Mesenteric fat pad (tissue), 1 donor: ENCODE measurements at regions not wholly inside any gene's neighbourhood (a gene's known extent, or its start where the extent isn't known, plus 50 kb on each side); places are given as distances from the start of the nearest gene placed in this dataset.

Source experiments
- DNase-seq: peaks from one replicate; pipeline ENCODE4 v3.0.0-alpha.2; 2020; ENCODE audit warnings: low spot score
- donor health status: DM: yes; HTN: yes; CAD: no.

DNA sequence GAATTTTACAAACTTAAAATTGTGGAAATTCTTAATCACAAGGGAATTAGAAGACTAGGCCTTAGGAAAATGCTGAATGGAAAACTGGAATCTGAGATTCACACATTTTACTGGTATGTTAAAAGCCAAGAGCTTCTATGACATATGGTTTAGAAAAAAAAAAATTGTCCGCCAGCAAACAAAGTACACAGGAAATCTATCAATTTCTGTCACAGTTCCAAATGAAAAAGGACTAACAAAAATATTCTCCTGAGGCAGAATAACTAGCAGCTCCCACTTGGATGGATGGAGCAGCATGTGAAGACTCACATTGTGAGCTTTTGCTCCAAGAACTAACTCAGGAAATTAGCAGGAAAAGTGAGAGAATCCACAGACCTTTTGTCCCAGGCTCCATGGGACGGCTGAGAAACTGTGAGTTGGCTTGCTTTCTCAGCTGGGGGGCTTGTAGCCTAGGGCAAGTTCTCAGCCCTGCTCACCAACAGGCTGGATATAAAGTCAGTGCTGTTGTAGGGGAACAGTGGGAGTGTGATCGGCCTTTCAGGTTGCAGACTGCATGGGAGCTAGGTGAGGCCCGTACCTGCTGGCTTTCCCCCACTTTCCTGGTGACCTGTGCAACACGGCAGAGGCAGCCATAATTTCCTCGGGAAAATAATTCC, 731.1 kb upstream of the SGO1 start:
- DNase-seq = no peak

DNA sequence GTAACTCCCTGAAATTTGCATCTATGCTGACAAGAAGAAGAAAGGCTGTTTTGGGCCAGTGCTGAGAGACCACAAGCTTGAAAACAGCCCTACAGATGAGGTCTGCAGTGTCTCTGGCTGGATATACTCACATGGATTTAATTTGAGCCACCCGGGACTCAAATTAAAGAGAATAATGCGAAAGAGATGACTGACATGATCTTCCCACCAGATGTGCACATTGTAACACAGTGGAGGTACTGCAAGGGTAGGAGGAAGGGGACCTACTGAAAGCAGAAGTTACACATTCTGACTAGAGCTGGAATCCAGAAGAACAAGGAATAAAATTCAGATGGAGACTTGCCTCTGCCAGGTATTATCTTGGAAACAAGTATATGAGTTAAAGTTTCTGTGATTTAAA, 728.3 kb upstream of the SGO1 start:
- DNase-seq = no peak

DNA sequence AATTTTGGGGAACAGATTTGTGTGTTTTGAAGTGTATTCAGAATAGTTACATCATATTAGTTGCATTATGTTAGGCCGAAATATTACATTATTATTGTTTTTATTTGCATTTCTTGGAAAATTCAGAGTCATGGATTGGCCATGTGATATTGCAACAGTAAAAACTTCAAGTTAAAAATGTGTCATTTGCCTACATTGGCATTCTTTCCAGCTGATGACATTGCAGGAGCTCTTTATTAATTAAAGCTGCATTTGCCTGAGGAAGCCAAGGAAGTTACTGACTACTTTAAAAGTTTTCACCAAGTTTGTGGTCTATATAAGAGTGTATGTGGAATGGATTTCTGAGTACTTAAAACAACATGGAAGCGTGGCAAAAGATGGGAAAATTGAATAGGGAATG, 726.4 kb upstream of the SGO1 start:
- no peak for DNase-seq

DNA sequence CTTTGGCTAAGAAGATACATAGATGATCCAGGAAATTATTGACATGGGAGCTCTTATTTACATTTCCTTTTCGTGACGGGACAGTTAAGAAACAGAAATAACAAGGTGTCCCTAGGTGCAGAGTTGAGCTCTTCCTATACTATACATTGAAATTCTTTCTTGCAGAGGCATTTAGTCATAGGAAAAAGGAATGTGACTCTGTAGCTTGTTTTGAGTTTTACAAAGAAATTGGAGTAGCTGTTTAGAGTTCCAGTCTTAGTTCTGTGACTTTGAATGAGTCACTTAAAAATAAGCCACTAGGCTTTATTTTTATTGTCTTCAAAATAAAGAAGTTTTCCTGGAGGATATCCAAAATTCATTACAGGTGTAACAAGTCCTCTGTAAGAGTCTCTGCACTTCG, 723.5 kb upstream of the SGO1 start:
- DNase-seq = no peak

DNA sequence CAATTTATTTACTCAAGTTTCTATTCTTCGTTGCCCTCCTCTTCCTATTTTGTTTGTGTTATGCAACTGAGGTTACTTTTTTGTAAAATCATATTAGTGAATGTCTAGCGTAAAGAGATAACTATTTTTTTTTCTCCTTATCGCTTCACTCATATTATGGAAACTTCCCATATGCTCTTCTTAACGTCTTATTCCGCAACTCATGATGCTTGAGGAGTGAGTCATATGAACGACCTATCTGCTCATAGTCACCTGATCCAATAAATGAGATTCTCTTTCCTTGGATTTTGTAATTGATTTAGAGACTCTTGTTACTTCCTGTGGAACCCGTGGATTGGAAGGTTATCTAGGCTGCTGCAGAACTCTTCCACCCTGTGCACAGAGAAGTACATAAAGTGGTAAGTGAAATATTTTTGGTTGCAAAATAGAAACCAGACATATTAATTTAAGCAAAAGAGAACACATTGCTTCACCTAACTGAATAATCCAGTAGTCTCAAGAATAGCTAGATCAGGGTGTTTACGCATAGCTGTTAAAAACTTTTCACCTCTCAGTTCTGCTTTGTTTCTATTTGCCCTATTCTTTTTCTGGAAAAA, 719.3 kb upstream of the SGO1 start:
- no peak for DNase-seq

DNA sequence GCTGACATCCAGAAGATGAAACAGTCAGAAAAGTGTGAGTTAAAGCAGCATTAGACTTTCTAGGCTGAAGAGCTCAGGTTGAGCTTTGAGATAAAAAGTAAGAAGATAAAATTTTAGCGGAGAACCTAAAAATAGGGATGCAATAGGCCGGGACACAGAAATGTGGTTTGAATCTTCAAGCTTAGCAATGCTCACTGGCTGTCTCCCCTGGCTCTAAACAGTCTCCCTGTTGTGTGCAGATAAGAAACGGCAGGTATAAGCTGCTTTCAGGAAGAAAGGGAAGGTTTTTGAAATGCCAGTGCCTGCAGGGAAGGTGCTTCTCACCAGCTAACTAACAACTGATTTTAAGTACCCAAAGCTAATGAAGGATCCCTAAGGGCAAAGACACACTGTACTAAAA, 718.7 kb upstream of the SGO1 start:
- DNase-seq = no peak

DNA sequence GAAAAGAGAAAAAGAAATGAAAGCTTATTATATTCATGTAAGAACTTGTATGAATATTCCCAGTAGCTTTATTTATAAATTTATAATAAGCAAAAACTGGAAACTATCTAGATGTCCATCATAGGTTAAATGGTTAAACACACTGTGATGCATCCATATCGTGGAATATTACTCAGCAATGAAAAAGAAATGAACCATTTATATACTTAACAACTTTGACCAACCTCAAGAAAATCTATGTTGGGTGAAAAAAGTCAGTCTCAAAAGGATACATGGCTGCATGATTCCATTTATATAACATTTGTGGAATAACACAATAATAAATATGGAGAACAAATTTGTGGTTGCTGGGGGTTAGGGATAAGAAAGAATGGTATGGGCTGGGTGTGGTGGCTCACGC, 713.0 kb upstream of the SGO1 start:
- DNase-seq = no peak

DNA sequence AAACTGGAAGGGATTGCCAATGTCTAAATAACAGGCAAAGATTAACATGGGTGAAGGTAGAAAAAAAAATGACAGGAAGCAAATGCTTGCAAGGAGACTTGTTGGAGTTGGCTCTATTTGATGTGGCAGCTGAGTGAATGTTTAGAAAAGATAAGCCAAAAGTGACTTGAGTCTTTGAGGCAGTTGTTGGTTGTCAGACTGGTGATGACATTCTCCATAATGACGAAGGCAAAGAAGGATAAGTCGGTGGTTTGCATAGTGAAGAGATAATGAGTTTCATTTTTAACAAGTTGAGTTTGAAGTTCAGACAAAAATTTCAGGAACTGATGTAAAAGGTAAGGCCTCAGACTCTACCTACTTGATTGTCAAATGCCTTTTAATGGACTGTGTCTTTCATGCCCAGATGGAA, 704.1 kb upstream of the SGO1 start:
- no peak for DNase-seq

DNA sequence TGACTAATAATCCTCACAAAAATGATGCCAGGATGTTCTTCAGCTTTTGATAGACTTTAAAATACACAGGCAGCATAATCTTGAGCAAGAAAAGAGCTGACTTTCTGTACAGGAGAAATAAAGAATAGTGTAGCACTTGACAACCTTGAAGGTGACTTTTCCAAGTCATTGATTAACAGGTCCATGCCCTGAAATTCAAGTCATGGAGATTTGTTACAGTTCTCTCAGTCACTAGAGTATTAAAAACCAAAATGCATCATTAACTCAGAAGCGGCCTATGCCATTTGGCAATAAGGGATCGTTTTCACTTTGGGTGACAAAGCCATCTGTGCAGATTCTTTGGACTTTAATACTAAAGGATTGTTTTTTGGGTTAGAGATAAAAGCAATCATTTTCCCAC, 692.7 kb upstream of the SGO1 start:
- no peak for DNase-seq

DNA sequence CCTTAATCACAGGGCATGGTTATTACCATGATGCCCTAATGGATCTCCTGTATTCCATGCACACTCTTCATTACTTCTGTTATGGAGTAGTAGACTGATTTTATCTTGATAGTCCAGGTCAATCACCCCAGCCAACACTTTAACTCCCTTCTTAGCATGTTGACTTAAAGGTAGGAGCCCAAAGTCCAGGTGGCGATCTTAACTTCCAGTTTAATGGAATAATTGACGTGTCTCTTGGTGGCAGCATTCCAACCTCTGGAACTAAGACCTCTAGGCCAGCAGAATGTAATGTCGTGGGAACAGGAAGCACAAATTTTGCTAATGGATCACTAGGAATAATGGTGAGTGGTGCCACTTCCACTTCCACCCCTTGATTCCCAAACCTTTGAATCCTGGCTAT, 687.2 kb upstream of the SGO1 start:
- no peak for DNase-seq

DNA sequence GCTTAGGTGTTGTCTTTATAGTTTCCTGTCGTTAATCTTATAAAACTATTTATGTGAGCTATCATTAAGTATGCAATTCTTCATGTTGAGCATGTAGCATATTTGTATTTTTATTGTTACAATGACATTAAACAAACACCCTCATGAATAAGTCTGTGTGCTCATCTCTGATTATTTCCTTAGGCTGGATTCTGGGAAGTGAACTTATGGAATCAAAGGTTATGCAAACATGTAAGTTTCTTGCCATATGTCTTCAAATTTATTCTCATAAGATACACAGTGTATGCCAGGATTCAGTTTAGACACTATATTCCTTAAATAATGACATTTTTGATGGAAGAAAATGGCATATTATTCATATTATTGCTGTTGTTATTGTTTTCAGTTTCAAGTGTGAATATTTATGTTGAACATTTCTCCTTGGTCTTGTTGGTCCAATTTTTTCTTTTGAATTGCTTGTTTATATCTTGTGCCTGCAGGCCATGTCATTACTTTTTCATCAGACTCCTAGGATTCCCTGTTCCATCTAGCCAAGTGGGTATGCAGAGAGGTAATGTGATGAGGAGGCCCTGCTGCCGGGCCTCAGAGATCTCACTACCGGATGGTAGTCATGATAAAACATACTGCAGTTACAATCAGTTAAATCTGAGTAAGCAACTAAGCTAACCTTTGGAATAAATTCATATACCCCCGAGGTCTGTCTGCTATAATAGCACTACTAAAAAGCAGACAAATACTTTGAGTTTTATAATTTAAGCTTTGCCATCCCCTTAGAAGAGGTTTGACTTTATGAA, 684.3 kb upstream of the SGO1 start:
- DNase-seq = no peak

DNA sequence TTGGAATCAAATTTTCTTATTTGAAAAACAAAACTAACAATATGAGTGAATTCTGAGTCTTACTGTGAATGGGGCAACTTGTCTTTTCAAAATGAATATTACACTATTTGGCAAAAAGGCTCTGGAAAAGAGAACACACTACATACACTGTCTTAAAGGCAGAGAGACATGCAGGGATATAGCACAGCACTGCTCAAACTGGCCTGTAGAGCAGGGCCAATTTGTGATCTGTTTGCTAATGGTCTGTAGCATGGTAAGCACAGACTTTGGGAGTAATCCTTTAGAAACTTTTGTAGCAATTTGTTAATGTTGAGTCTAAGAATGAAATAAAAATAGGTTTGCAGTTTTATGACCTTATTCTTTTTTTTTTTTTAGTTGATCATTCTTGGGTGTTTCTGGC, 679.8 kb upstream of the SGO1 start:
- no peak for DNase-seq

DNA sequence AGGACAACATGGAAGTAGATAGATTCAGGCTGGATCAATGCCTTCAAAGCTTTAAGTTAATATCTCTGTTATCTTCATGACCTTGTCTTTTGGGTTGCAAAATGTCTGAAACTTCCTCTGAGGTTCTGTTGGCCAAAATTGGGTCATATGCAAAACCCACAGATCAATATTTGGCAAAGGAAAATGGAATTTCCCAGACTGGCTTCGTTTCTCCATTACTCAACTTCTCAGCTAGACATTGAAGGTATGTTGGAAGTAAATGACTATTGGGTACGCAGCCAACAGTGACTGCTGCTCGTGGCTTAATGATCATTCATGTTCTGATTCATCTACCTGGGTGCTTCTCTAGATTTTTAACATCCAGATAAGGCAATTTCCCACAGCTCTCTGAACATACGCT, 675.4 kb upstream of the SGO1 start:
- no peak for DNase-seq

DNA sequence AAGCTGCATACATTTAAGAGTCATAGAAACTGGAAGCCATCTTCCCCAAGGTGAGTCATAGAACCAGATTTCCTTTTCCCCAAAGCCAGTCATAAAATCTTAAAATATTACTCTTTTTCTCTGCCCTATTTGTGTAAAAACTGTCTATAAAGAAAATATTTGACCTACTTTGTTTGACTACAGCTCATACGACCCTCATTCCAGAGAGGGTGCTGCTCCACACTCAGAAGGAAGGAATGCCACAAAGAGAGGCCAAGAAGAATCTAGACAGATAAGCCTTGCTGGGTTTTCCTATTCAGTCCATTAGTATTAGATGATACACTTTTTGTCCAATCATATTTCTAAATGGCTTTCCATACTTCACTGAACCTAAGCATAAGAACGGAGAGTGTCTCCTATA, 671.6 kb upstream of the SGO1 start:
- DNase-seq = no peak

DNA sequence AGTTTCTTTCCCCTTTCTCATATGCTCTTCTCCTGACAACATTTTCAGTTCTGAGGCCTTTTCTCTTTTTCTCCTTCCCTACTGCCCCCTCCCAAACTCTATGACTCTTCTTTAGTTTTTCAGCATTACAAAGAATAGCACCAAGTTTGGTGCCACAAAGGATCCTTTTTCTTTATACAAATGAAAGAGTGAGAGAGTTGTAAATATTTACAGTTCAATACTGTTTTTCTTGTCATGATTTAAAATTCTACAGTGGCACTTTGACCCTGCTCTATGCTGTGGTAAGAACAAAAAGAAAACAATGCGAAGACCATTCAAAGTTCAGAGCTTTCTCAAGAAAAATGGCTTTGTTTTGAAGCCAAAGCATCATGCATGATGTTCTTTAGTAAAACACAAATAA, 667.9 kb upstream of the SGO1 start:
- no peak for DNase-seq

DNA sequence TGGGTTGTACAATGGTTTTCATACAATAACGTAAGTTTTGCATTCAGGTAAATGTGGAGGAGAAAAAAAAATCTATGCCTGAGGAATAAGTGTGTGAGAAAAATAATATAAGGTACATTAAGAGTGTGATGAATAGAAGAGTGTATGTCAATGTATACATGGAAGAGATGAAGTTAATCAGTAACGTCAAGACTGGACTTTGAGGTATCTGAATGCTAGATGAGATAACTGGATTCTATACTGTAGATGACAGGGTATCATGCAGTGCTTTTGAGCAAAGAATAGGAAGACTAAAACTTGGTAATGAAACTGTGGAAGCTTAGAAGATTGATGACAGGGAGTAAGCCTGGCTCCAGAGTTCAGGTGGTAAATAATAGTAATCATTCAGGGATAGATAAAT, 666.7 kb upstream of the SGO1 start:
- no peak for DNase-seq

DNA sequence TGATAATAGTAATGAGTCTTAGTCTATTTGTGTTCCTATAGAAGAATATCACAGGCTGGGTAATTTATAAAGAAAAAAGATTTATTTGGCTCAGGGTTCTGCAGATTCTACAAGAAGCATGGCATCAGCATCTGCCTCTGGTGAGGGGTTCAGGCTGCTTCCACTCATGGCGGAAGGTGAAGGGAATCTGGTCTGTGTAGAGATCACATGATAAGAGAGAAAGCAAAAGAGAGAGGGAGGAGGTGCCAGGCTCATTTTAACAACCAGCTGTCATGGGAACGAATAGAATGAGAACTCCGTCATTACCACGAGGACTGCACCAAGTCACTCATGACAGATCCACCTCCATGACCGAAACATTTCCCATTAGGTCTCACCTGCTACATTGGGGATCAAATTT, 664.0 kb upstream of the SGO1 start:
- no peak for DNase-seq

DNA sequence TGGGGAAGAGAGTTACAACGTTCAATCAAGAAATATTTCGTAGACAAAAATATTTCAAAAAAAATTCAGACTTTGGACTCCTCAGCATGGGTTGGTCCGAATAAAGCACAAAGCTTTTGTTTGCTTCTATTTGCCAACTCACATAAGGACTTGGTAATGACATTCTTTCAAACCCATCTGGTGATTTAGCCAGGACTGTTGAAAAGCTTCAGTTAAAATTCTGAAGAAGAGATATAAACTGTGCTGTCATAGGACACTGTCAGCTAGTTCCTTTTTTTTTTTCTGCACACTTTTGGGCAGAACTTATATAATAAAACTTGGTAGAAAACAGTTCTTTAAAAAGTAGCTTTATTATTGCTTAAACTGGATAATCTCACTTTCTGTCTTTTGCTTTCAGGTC, 660.8 kb upstream of the SGO1 start:
- DNase-seq = no peak

DNA sequence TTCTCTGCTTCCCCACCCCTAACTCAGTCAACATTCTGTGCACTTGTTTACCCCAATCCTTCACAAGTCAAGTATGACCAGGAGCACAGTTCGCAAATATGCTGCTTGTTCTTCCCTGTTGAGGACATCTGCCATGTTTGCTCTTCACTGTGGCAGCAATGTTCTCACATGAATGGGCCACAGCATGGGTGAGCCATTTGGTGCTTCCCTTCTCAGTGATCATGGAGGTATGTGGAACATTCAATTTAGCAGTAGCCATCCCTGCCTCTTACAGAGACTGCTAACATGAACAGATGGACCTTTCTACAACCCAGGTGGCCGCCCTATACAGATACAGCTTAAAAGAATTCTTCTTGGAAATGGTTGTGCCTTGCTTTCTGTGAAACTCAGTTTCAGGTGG, 660.1 kb upstream of the SGO1 start:
- no peak for DNase-seq

DNA sequence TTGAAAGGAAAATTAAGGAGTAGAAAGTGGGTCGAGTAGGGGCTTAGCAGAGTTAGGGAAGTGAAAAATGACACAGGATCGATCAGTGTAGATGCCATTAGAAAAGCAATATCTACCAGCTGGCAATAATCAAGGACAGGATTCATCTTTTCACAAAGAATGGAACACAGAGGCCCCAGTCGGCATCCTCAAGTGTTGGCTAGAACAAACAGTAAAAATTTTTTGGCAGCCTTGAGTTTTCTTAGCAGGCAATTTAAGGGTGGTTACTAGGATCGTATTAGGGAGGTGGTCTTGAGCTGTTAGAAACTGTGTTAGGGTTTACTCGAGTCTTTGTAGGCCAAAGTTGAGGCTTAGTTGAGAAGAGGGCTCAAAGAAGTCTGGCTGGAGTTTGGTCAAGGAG, 658.8 kb upstream of the SGO1 start:
- DNase-seq = no peak

DNA sequence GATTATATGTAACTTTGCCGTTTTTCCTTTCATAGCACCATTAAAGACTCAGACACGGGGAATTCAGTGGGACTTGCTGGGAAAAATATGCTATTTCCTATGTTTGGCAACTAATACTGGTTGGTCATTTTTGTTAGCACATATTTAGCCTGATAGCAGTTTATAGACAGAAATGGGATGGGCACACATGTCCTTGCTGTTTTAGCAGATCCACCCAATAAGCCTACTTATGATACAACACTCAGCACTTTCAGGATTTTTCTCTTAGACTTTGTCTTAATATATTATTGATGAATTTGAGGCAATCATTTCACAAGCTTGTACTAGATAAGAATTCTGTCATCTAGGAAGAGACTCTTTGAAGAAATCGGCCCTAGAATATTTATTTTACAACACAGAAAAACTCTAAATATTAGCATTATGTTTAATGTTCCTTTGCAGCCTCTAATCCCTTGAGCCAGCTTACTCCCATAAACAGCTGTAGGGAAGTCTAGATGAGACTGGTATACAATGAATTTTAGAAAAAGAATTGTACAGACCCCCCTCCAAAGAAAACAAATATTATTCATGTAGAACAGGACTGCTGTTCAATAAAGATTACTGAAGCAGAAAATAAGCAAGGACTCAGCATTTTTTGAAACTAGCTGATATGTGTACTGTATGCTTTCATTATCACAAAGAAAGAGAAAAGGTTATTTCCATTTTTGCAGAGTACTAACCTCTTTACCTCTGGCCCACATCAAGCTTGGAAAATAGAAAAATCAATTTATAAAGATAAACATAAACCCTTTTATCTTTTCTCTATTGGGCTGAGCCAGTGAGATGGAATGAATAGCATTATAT, 656.8 kb upstream of the SGO1 start:
- no peak for DNase-seq

DNA sequence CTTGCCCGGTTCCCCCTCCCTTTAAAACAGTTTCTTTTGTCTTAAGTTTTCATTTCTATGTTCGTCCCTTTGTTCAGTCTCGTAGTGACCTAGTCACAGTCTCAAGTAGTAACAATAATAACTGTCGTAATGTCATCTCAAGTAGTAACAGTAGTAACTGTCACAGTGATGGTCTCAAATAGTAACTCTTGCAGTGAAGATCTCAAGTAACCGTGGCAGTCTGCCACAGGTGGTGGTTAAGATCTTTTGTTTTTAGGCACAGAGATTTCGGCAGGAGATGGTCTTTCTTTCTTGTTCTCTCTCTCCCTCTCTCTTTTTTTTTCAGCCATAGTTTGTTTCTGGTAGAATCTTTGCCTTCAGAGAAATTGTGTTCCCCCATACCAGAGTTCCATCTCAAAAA, 656.0 kb upstream of the SGO1 start:
- no peak for DNase-seq
